Peyer's patch (tissue), 4 donors: ENCODE measurements at regions not wholly inside any gene's neighbourhood (a gene's known extent, or its start where the extent isn't known, plus 50 kb on each side); places are given as distances from the start of the nearest gene placed in this dataset.

Experiments used
- DNase-seq, 3 donors: peaks; one replicate each; pipeline ENCODE4 v3.0.0-alpha.2; 2017 to 2019
- H3K27ac ChIP-seq, 4 donors: fragments of 200-600 bp; sonication (generic); one replicate each; pipeline ENCODE4 v1.5.1; 2016 to 2019
- H3K27me3 ChIP-seq, 2 donors: fragments of 200-600 bp; sonication (generic); one replicate each; pipeline ENCODE4 v1.5.1; 2019
- H3K36me3 ChIP-seq, 3 donors: fragments of 200-600 bp; sonication (generic); one replicate each; pipeline ENCODE4 v1.5.1; 2016 to 2019
- H3K4me1 ChIP-seq, 4 donors: fragments of 200-600 bp; sonication (generic); one replicate each; pipeline ENCODE4 v1.5.1; 2016 to 2019
- H3K4me3 ChIP-seq, 4 donors: fragments of 200-600 bp; sonication (generic); 1 replicate in 3 of 4; 2 replicates in 1 of 4; pipeline ENCODE4 v1.5.1; 2016 to 2019; ENCODE audit warnings: mild to moderate bottlenecking in 1 of 4
- H3K9me3 ChIP-seq, 4 donors: fragments of 200-600 bp; sonication (generic); one replicate each; pipeline ENCODE4 v1.5.1; 2016 to 2019; ENCODE audit warnings: mild to moderate bottlenecking in 1 of 4
- POLR2A ChIP-seq, 2 donors: fragments of 450-650 bp; IDR thresholded peaks; one replicate each; pipeline ENCODE4 v1.5.1; 2017; ENCODE audit warnings: antibody characterized with exemption in 2 of 2, mild to moderate bottlenecking in 2 of 2, moderate library complexity in 2 of 2
- TF ChIP-seq, protein P1 (sequence below), 6 experiments: fragments of 450-650 bp in 4 of 6; fragments of 200-600 bp in 2 of 6; sonication (generic) in 1 of 6; IDR thresholded peaks; one replicate each; pipeline ENCODE4 v1.5.1; 2017 to 2019; ENCODE audit warnings: antibody characterized with exemption in 6 of 6, mild to moderate bottlenecking in 3 of 6, moderate library complexity in 1 of 6

DNA sequence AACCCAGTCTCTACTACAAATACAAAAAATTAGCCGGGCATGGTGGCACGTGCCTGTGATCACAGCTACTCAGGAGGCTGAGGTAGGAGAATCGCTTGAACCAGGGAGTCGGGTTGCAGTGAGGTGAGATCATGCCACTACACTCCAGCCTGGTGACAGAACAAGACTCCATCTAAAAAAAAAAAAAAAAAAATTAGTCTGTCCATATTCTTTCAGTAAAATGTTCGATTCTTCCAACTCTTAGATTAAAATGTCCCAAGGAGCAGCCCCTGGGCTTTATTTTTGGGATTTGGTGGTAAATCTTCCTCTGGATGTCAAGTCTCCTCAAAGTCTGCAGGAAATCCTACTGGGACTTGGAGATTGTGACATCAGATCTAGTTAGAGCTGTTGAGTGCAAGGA lies 101.0 kb upstream of the EEF1E1 start:
- TF ChIP-seq, protein P1, sequence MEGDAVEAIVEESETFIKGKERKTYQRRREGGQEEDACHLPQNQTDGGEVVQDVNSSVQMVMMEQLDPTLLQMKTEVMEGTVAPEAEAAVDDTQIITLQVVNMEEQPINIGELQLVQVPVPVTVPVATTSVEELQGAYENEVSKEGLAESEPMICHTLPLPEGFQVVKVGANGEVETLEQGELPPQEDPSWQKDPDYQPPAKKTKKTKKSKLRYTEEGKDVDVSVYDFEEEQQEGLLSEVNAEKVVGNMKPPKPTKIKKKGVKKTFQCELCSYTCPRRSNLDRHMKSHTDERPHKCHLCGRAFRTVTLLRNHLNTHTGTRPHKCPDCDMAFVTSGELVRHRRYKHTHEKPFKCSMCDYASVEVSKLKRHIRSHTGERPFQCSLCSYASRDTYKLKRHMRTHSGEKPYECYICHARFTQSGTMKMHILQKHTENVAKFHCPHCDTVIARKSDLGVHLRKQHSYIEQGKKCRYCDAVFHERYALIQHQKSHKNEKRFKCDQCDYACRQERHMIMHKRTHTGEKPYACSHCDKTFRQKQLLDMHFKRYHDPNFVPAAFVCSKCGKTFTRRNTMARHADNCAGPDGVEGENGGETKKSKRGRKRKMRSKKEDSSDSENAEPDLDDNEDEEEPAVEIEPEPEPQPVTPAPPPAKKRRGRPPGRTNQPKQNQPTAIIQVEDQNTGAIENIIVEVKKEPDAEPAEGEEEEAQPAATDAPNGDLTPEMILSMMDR (IDR thresholded peaks at IDR 0.05), result no peak
- TF ChIP-seq POLR2A (IDR thresholded peaks at IDR 0.05), result no peak

DNA sequence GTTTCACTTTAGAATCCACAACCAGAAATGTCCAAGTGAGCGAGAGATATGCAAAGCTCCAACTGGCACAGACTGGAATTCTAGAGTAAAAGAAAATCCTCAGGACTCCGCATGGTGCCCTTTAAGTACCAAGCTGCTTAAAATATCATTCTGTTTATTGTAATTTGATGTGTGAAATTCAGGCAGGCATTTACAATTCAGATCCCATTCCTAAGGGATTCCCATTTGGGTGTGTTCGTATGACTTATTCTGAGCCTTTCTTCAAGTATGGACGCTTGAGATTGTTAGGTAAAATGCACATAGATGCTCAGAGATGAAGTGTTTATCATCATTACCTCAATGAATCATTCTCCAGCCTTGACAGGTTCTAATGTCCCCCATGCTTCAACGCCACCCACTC lies 99.3 kb upstream of the EEF1E1 start:
- H3K27ac ChIP-seq, result no peak overlapping the region
- no peak for TF ChIP-seq POLR2A (IDR thresholded peaks at IDR 0.05)
- TF ChIP-seq, protein P1 (IDR thresholded peaks at IDR 0.05), result no peak
- no peak for DNase-seq
- H3K36me3 ChIP-seq, result no peaks in the 10 kb centered on the region
- no peaks in the 10 kb centered on the region for H3K27me3 ChIP-seq
- H3K4me3 ChIP-seq, result no peak overlapping the region
- H3K9me3 ChIP-seq, result no peaks in the 10 kb centered on the region
- H3K4me1 ChIP-seq, result no peaks in the 10 kb centered on the region

More for the DNA sequence above, 101.0 kb upstream of the EEF1E1 start:
- Histone ChIP-seq H3K27me3 (no peaks in the 10 kb centered on the region), H3K9me3 (no peaks in the 10 kb centered on the region), H3K36me3 (no peaks in the 10 kb centered on the region), H3K4me3 (no peak overlapping the region), H3K4me1 (no peaks in the 10 kb centered on the region), H3K27ac (no peak overlapping the region)
- no peak for DNase-seq

DNA sequence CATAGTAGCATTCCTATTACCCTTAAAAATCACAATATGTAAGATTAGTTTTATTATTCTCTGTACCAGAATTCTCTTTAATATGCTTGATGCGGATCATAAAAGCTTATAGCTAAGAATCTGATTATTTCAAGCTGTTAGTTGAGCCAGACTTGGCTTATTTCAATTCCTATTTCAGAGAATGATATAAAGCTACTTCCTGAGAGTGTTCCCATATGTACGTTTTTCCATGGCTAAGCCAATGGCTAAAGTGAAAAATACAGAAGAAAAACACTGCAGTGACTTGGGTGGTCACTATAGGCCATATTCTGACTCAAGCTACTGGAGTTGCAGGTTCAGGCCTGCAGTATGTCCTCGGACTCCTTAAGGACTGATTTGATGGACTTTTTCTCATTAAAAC lies 97.9 kb upstream of the EEF1E1 start:
- no peak overlapping the region for H3K27ac ChIP-seq
- TF ChIP-seq, protein P1 (IDR thresholded peaks at IDR 0.05), result no peak
- no peaks in the 10 kb centered on the region for H3K27me3 ChIP-seq
- no peak overlapping the region for H3K4me3 ChIP-seq
- no peaks in the 10 kb centered on the region for H3K36me3 ChIP-seq
- H3K4me1 ChIP-seq, result no peaks in the 10 kb centered on the region
- H3K9me3 ChIP-seq, result no peaks in the 10 kb centered on the region
- DNase-seq, result no peak

DNA sequence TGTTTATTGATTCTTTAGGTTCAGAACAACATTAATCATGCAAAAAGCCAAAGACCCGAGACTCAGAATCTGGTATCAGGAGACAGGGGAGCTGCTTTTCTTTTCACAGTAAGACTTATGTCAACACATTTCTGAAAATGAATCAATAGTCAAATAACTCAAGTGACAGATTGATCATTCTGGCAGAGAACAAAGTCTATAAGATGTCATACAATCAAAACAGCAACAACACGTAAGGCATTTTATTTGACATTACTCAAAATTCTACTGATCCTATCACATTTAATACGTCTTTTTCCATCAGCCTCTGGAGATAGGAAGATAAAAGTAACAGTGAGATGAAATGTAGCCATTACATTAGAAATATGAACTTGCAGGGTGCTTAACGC lies 93.4 kb upstream of the EEF1E1 start:
- no peak for TF ChIP-seq POLR2A (IDR thresholded peaks at IDR 0.05)
- TF ChIP-seq, protein P1 (IDR thresholded peaks at IDR 0.05), result no peak
- Histone ChIP-seq H3K27me3 (no peaks in the 10 kb centered on the region), H3K27ac (no peak overlapping the region), H3K36me3 (no peaks in the 10 kb centered on the region), H3K4me3 (no peak overlapping the region), H3K9me3 (no peaks in the 10 kb centered on the region), H3K4me1 (no peaks in the 10 kb centered on the region)
- DNase-seq, result no peak

DNA sequence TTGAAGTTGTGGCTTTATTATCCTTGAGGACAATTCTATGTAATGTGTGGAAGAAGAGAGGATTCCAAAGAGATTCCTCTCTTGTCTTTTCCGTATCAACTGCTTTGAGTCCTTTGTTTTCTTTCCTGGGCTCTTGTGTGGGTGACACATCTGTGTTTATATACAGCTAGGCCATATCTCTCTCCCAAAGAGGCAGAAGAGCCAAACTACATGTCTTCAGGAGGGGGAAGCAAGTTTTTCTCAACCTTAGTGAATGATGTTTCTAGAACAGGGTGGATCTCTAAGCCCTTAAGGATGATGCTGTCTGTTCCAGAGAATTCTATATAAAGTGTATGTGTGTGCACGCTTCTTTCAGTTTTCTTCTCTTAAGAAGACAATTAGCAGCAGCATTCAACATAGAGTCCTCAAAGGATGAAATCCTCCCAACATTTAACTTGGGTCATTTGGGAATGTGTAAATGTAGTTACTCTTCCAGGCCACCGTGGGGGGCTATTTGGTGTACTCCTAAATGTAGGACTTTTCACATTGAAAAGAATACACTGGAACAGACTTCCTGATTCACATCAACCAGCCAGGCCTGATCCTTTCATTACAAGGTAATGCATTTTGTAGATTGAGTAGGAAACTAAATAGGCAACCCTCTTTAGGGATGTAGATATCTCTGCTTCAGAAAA lies 92.8 kb upstream of the EEF1E1 start:
- H3K36me3 ChIP-seq, result no peaks in the 10 kb centered on the region
- H3K27me3 ChIP-seq, result no peaks in the 10 kb centered on the region
- no peak for TF ChIP-seq POLR2A (IDR thresholded peaks at IDR 0.05)
- TF ChIP-seq, protein P1 (IDR thresholded peaks at IDR 0.05), result no peak
- no peak for DNase-seq
- no peak overlapping the region for H3K4me3 ChIP-seq
- no peak overlapping the region for H3K27ac ChIP-seq
- no peaks in the 10 kb centered on the region for H3K9me3 ChIP-seq
- no peaks in the 10 kb centered on the region for H3K4me1 ChIP-seq

DNA sequence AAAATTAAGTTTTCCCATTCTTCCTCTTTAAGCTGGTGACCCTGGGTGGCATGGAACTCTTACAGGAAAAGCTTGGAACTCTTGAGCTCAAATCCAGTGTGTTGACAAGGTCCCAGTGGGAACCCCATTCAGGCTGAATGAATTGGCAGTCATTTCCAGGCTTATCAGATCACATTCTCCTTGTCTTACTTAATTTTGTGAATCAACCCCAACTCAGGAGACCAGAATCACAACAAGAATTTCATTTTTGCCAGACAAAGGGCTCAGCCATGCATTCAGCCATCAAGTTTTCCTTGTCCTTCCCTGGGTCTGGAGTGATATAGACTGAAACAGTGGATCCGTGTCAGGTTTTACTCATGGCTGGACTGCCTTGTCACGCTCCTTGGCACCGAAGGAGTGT lies 92.1 kb upstream of the EEF1E1 start:
- no peaks in the 10 kb centered on the region for H3K9me3 ChIP-seq
- TF ChIP-seq, protein P1 (IDR thresholded peaks at IDR 0.05), result no peak
- TF ChIP-seq POLR2A (IDR thresholded peaks at IDR 0.05), result no peak
- H3K36me3 ChIP-seq, result no peaks in the 10 kb centered on the region
- H3K27ac ChIP-seq, result no peak overlapping the region
- no peak overlapping the region for H3K4me3 ChIP-seq
- no peaks in the 10 kb centered on the region for H3K4me1 ChIP-seq
- no peaks in the 10 kb centered on the region for H3K27me3 ChIP-seq
- no peak for DNase-seq
